ENCODE measurements at regions not wholly inside any gene's neighbourhood (a gene's known extent, or its start where the extent isn't known, plus 50 kb on each side); places are given as distances from the start of the nearest gene placed in this dataset.
A peak's percentile ranks its signal among the peaks of the same experiment; 100 is the strongest.

DNA sequence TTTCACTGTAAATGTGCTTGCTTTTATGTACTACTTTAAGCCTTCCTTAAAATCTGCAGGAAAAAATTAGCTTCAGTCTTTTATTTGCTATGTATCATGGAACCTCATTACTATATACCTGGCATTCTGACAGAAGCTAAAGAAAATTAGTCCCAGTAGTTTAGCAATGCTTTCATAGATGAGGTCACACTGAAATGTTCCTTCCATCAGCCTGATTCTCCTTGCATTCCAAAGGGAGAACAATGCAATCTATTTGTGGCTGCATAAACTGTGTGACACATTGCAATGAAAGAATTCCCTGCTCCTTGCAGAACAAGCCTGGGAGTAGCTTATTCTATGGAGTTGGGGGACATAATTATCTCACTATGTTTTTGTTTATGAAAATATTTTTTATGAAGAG lies 691.5 kb upstream of the ARPP21 start (continued):
- TF ChIP-seq, protein P1, sequence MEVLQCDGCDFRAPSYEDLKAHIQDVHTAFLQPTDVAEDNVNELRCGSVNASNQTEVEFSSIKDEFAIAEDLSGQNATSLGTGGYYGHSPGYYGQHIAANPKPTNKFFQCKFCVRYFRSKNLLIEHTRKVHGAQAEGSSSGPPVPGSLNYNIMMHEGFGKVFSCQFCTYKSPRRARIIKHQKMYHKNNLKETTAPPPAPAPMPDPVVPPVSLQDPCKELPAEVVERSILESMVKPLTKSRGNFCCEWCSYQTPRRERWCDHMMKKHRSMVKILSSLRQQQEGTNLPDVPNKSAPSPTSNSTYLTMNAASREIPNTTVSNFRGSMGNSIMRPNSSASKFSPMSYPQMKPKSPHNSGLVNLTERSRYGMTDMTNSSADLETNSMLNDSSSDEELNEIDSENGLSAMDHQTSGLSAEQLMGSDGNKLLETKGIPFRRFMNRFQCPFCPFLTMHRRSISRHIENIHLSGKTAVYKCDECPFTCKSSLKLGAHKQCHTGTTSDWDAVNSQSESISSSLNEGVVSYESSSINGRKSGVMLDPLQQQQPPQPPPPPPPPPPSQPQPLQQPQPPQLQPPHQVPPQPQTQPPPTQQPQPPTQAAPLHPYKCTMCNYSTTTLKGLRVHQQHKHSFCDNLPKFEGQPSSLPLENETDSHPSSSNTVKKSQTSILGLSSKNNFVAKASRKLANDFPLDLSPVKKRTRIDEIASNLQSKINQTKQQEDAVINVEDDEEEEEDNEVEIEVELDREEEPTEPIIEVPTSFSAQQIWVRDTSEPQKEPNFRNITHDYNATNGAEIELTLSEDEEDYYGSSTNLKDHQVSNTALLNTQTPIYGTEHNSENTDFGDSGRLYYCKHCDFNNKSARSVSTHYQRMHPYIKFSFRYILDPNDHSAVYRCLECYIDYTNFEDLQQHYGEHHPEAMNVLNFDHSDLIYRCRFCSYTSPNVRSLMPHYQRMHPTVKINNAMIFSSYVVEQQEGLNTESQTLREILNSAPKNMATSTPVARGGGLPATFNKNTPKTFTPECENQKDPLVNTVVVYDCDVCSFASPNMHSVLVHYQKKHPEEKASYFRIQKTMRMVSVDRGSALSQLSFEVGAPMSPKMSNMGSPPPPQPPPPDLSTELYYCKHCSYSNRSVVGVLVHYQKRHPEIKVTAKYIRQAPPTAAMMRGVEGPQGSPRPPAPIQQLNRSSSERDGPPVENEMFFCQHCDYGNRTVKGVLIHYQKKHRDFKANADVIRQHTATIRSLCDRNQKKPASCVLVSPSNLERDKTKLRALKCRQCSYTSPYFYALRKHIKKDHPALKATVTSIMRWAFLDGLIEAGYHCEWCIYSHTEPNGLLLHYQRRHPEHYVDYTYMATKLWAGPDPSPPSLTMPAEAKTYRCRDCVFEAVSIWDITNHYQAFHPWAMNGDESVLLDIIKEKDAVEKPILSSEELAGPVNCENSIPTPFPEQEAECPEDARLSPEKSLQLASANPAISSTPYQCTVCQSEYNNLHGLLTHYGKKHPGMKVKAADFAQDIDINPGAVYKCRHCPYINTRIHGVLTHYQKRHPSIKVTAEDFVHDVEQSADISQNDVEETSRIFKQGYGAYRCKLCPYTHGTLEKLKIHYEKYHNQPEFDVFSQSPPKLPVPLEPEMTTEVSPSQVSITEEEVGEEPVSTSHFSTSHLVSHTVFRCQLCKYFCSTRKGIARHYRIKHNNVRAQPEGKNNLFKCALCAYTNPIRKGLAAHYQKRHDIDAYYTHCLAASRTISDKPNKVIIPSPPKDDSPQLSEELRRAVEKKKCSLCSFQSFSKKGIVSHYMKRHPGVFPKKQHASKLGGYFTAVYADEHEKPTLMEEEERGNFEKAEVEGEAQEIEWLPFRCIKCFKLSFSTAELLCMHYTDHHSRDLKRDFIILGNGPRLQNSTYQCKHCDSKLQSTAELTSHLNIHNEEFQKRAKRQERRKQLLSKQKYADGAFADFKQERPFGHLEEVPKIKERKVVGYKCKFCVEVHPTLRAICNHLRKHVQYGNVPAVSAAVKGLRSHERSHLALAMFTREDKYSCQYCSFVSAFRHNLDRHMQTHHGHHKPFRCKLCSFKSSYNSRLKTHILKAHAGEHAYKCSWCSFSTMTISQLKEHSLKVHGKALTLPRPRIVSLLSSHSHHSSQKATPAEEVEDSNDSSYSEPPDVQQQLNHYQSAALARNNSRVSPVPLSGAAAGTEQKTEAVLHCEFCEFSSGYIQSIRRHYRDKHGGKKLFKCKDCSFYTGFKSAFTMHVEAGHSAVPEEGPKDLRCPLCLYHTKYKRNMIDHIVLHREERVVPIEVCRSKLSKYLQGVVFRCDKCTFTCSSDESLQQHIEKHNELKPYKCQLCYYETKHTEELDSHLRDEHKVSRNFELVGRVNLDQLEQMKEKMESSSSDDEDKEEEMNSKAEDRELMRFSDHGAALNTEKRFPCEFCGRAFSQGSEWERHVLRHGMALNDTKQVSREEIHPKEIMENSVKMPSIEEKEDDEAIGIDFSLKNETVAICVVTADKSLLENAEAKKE (CRISPR knock-in tag; IDR thresholded peaks at IDR 0.05), result no peak
- no peak for TF ChIP-seq STAT1 (IDR thresholded peaks at IDR 0.05; ENCODE audit: unreplicated experiment)
- TF ChIP-seq, protein P2, sequence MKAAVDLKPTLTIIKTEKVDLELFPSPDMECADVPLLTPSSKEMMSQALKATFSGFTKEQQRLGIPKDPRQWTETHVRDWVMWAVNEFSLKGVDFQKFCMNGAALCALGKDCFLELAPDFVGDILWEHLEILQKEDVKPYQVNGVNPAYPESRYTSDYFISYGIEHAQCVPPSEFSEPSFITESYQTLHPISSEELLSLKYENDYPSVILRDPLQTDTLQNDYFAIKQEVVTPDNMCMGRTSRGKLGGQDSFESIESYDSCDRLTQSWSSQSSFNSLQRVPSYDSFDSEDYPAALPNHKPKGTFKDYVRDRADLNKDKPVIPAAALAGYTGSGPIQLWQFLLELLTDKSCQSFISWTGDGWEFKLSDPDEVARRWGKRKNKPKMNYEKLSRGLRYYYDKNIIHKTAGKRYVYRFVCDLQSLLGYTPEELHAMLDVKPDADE (IDR thresholded peaks at IDR 0.05), result no peak
- no peak for TF ChIP-seq JUNB (IDR thresholded peaks at IDR 0.05; ENCODE audit: unreplicated experiment)
- TF ChIP-seq POLR2AphosphoS5 (IDR thresholded peaks at IDR 0.05; ENCODE audit: low read depth), result no peak
- TF ChIP-seq ZNF114 (CRISPR knock-in tag; IDR thresholded peaks at IDR 0.05), result no peak

DNA sequence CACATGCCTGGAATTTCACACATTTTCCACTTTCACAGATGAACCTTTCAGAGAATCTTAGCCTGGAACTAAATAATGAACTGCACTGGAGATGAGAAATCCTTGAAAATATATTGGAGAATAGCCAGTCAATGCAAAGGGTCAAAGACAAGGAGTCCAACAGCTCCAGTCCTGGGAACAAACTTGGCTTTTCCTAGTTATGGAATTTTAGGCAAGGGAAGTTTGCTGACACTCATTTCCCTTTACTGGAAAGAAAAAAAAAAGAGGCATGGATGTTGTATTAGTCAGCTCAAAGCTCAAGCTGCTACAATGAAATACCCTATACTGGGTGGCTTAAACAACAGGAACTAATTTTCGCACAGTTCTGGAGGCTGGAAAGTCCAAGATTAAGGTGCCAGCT lies 690.8 kb upstream of the ARPP21 start:
- Histone ChIP-seq H3K4me2 (no peak overlapping the region), H3K27ac (ENCODE audit: low read depth) (no peak overlapping the region)
- H3K9me3 Mint-ChIP-seq, result no peaks in the 10 kb centered on the region
- no peak for TF ChIP-seq STAT1 (IDR thresholded peaks at IDR 0.05; ENCODE audit: unreplicated experiment)
- no peak for TF ChIP-seq ZNF331 (CRISPR knock-in tag; IDR thresholded peaks at IDR 0.05; ENCODE audit: low read depth)
- TF ChIP-seq NANOG (IDR thresholded peaks at IDR 0.05; ENCODE audit: borderline replicate concordance), result no peak
- no peak for TF ChIP-seq POLR2AphosphoS5 (IDR thresholded peaks at IDR 0.05; ENCODE audit: low read depth)
- TF ChIP-seq, protein P3, sequence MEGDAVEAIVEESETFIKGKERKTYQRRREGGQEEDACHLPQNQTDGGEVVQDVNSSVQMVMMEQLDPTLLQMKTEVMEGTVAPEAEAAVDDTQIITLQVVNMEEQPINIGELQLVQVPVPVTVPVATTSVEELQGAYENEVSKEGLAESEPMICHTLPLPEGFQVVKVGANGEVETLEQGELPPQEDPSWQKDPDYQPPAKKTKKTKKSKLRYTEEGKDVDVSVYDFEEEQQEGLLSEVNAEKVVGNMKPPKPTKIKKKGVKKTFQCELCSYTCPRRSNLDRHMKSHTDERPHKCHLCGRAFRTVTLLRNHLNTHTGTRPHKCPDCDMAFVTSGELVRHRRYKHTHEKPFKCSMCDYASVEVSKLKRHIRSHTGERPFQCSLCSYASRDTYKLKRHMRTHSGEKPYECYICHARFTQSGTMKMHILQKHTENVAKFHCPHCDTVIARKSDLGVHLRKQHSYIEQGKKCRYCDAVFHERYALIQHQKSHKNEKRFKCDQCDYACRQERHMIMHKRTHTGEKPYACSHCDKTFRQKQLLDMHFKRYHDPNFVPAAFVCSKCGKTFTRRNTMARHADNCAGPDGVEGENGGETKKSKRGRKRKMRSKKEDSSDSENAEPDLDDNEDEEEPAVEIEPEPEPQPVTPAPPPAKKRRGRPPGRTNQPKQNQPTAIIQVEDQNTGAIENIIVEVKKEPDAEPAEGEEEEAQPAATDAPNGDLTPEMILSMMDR (conservative IDR thresholded peaks at IDR 0.05; ENCODE audit: low read depth in 2 of 2), result no peak
- TF ChIP-seq EZH2 (IDR thresholded peaks at IDR 0.05; ENCODE audit: low read depth, unreplicated experiment), result no peak

More for the DNA sequence above, 690.8 kb upstream of the ARPP21 start:
- H3K79me2 ChIP-seq (replicated peaks; ENCODE audit: insufficient read depth), result no peaks in the 10 kb centered on the region
- no peak overlapping the region for H3K4me3 Mint-ChIP-seq
- no peaks in the 10 kb centered on the region for H3K36me3 Mint-ChIP-seq (ENCODE audit: low read depth)
- H3K27me3 Mint-ChIP-seq (ENCODE audit: insufficient read depth, low read depth, poor library complexity), result no peaks in the 10 kb centered on the region
- no peaks in the 10 kb centered on the region for H4K20me1 ChIP-seq (replicated peaks; ENCODE audit: insufficient read depth)
- no peak overlapping the region for H3K4me3 ChIP-seq
- DNase-seq (ENCODE audit: low spot score) (no peak), ATAC-seq (no peak)
- H3K9me2 ChIP-seq (ENCODE audit: insufficient read depth), result no peaks in the 10 kb centered on the region
- H2AFZ ChIP-seq, result peak overlapping the region; percentile 21; the same call in 1 of the 2 replicates
- no peaks in the 10 kb centered on the region for H3F3A ChIP-seq (replicated peaks; ENCODE audit: low read depth)
- no peaks in the 10 kb centered on the region for H3K4me1 Mint-ChIP-seq
- H3K27ac Mint-ChIP-seq, result no peak overlapping the region
- H3K36me3 ChIP-seq (ENCODE audit: insufficient read depth), result no peaks in the 10 kb centered on the region
- no peaks in the 10 kb centered on the region for H3K4me1 ChIP-seq (ENCODE audit: insufficient read depth)
- no peaks in the 10 kb centered on the region for H3K27me3 ChIP-seq (ENCODE audit: insufficient read depth)

All from GM23338 (cell line).